RCC 7860 (cell line): ENCODE measurements at regions not wholly inside any gene's neighbourhood (a gene's known extent, or its start where the extent isn't known, plus 50 kb on each side); places are given as distances from the start of the nearest gene placed in this dataset.

Experiments used
- DNase-seq: peaks from one replicate; pipeline ENCODE4 v3.0.0-alpha.2; 2015; ENCODE audit warnings: low spot score
- FAIRE-seq: peaks from 2 replicates; lab custom pipeline; 2012; peaks lifted over from hg19 to GRCh38; lab: Jason Lieb, UNC

DNA sequence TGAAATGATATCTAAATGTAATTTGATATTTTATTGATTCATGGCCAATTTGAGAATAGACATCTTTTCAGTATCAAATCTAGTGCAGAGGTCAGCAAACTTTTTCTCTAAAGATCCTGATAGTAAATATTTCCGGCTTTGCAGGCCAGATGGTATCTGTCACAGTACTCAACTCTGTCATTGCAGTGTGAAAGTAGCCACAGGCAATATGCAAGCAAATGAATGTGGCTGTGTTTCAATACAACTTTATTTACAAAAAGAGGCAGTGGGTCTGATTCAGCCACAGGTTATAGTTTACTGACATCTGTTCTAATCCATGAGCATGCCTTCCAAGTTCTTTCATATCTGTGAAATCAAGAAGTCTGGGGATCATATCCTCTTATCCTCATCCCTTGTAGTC, 221.2 kb downstream of the PRDM2 start:
- DNase-seq (no peak), FAIRE-seq (no peak)

DNA sequence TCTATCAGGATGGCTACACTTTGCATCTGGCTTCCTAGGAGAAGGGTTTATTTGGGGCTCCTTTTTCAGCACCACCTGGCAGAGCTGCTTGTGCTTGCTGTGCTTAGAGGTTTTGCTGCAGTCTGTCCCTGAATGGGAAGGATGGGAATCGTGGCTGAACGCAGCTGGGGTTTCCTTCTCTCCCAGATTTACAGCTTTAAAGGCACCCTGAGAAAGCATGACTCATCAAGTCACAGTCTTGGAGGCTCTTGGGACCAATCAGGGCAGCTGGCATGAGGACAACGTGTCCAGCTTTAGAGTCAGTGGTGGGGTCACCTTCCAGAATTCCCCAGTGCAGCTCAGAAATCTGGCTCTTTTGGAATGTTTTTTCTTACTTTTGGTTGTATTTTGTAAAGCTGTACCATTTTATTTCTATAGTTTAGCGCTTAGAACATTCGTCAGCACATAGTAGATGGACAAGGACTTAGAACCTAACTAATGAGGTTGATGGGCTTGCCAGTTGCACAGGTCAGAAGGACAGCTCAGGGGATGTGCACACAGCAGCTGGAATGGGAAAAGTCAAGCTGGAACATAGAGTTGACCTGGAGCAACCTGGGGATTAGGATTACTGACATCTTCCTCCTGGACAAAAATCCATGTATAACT, 222.6 kb downstream of the PRDM2 start:
- no peak for FAIRE-seq
- DNase-seq, result no peak

DNA sequence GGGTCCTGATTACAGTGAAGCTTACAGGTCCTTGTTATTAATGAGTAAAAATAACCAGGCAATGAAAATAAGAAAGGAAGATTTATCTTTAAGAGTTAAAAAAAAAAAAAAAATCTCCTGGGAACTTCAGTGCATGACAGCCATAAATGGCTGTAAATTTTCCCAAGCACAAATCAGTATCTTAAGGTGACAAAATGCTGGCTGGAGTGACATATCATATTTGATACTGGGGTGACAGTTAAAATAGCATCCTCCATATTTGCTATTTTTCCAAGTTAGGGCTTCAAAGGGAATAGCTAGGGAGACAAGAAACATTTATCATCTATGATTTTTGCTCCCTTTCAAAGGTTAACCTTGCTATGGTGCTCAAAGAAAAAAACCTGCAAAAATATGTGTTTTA, 226.6 kb downstream of the PRDM2 start:
- DNase-seq (no peak), FAIRE-seq (no peak)

DNA sequence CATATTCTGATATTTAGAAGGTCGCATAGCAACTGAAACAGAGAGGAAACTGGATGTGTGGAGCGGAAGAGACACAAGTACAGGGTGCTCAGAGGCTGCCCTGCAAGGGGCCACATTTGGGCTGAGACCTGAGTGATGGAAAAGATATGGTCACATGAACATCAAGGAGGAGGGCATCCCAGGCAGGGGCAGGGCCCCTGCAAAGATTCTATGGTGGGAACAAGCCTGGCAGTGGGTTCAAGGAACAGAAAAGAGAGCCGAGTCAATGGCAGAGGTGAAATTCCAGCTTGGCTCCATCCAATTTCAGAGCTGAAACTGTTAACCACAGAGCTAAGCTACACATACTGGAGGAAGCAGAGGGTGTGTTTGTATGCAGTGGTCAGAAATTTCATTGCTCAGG, 227.7 kb downstream of the PRDM2 start:
- no peak for DNase-seq
- FAIRE-seq, result no peak

DNA sequence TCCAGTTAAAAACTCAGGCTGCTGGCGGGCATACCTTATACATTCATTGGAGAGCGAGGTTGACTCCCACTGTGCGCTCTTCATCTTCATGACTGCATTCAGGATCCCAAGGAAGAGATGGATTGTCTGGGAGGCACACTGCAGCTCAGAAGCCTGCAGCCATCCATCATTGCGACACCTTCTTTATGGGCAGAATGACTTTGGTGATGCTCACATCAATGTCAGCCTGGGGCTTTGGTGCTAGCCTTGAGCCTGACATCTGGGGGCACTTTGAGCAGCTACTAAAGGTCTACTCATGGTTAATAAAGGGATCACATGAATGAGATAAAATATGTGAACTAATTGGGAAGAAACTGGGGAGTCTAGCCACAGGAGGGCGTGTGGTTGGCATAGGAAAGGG, 229.3 kb downstream of the PRDM2 start:
- DNase-seq, result no peak

DNA sequence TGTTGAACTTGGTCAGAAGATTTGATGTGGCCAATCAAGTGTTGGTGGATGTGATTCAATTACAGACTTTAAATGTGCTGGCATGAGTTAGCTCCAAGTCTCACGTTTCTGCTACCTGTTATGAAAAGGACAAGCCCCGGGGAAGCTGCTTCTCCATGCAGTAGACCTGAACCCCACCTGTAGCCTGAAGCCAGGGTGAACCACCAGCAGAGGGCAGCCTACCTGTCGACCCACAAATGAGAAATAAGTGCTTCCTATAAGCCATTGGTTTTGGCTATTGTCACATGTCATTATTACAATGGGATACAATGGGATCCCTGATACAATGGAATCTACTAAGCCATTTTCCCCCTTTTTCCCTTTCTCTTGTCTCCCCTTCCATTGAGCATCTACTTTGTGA, 230.2 kb downstream of the PRDM2 start:
- FAIRE-seq (no peak), DNase-seq (no peak)

More for the DNA sequence above, 229.3 kb downstream of the PRDM2 start:
- no peak for FAIRE-seq

DNA sequence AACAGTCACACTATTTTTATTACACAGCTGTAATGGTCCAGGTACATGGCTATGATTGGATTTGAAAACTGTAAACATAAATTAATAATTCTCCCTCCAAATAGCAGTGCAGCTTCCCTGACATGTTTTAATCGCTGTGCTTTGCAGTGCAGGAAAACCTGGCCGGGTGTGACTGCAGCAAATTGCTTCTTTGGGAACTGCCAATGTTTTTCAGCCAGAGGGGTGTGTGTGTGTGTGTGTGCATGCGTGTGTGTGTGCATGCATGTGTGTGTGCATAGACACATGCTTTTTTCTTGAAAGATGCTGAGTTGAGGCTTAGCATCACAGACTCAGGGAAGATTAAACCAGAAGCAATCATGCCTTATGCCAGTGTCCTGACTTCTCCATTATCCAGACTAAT, 231.2 kb downstream of the PRDM2 start:
- DNase-seq, result no peak
- no peak for FAIRE-seq

DNA sequence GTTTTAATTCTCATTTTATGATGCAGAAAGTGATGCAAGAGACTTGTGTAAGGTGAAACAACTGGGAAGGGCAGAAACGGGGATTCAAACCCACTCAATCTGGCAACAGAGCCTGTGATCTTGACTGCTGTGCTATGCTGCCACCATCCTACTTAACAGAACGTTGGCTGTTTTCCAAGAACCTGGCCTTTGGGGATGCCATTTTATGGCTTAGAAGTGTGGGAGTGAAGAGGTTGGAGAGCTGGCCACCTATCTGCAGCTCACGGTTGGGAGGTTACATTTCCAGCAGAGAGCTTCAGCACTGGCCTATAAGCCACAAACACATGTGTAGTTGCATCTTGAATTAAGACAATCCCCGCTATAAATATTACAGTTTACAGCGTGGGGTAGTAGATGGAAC, 235.3 kb downstream of the PRDM2 start:
- DNase-seq, result no peak
- no peak for FAIRE-seq

DNA sequence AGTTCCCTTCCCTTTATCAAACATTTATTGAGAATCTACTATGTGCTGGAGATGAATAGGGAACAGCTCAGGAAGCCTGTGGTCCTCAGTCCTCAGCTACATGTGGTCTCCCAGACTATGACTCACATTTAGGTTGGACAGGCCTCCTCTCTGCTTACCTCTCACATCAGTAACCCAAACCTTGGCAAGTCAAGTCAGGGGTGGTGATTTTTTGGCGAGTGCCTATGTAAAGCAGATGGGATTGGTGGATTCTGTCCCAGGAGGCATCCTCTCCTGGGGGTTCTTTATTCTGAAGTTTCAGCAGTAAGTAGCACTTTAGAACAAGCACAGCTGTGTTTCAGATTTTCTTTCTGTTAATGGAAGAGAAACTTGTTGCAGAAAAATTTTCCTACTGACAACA, 241.3 kb downstream of the PRDM2 start:
- no peak for FAIRE-seq
- no peak for DNase-seq

DNA sequence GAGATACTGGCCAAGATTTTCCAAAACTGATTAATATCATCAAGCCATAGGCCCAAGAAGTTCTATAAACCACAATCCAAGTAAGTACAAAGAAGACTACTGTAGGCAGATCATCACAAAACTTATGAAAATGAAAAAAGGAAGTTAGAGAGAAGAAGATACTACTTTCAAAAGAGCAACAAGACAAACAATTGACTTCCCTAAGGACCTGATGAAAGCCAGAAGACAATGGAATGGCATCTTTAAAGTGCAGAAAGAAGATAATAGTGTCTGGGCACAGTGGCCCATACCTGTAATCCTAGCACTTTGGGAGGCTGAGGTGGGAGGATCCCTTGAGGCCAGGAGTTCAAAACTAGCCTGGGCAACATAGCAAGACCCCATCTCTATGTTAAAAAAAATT, 243.1 kb downstream of the PRDM2 start:
- no peak for FAIRE-seq
- no peak for DNase-seq

DNA sequence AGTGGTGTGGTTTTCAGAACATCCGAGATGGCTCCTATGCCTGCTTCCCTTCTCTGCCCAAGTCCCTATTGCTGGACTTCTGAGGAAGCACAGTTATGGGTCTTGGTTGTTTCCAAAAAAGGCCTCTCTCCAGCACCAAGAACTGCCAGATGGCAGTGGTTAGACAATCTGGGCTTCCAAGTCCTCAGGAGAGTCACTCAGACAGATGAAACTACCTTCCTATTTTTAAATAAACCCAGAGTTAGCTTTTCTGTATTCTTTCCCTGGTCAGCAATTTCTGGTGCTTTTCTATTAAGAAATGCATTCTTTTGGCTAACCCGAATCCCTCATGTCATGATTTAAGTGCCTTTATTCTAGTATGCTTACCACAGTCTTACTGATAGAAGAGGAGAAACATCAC, 245.9 kb downstream of the PRDM2 start:
- no peak for DNase-seq
- FAIRE-seq, result no peak

DNA sequence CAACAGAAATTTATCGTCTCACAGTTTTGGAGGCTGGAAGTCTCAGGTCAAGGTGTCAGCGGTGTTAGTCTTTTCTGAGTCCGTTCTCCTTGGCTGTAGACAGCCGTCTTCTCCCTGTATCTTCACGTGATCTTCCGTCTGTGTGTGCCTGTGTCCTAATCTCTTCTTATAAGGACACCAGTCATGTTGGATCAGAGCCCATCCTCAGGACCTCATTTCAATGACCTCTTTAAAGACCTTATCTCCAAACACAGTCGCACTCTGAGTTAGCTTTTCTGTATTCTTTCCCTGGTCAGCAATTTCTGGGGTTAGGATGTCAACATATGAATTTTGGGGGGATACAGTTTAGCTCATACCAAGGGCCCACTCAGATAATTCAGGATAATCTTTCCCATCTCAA, 247.7 kb downstream of the PRDM2 start:
- FAIRE-seq (no peak), DNase-seq (no peak)

DNA sequence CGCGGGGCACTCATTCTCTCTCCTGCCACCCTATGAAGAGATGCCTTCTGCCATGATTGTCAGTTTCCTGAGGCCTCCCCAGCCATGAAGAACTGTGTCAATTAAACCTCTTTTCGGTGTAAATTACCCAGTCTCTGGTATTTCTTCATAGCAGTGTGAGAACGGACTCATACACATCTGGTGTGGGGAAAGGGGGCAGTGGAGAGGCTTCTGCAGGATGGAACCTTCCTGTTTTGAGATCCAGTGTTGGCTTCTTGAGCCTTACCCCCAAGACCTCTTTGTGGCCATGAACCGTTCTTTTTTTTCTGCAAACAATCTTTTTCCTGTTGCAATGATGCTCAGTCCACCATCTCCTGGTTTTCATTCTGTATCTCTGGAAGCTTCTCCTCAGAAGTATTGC, 248.4 kb downstream of the PRDM2 start:
- FAIRE-seq, result no peak
- no peak for DNase-seq

DNA sequence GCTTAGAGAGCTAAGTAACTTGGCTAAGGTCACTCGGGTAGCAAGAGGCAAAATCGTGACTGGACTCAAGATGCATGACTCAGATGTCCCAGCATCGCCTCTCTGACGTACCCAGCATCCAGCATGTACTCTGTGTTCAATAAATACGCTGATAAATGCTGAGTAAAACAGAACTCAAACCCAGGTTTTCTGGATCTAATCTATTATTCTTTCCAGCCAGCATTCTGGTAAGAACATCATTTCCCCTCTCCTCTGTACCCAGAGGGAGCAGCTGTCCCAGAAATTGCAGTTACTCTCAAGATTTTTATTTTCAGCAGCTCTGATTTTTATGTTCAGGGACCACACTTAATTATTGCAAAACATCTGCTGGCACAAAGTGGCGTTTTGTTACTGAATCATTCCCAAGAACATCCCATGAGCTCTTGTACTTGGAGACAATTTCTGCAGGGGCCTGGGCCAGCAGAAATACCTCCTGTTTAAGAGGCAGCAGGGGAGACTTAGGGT, 249.0 kb downstream of the PRDM2 start:
- DNase-seq (no peak), FAIRE-seq (no peak)

DNA sequence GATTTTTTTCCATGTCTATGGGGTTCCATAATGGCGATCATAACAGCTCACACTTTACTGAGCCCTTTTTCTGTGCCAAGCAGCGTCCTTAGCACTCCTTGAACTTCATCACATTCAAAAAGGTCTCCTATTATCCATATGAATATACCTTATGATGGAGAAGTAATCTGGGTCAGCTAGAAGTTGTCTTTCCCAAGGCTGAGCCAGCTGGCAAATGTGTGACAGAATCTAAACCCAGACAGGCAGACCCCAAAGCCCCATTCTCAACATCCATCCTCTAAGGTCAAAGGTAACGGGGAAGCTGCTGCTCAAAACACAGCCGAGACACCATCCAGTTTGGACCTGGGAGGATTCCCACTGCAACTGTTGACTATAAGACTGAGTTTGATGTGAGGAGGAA, 249.6 kb downstream of the PRDM2 start:
- FAIRE-seq, result no peak

DNA sequence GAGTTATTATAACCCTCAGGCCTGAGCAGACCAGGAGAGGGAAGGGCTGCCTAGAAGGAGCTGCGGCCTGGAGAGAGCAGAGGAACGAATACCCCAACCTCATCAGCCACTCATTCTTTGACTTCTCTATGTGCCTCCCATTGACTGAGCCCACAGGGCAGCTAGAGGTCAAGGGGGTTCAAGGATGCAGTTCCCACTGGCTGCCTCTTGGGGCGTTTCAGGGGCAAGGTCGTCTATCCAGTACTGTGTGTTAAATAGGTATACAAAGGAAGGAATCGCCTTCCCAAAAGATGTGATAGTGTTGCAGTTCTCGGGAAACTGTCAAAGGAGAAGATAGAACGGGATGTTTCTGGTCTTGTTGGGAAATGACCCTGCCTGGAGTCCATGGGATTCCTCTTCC, 250.6 kb downstream of the PRDM2 start:
- DNase-seq (no peak), FAIRE-seq (no peak)

More for the DNA sequence above, 249.6 kb downstream of the PRDM2 start:
- DNase-seq, result no peak

DNA sequence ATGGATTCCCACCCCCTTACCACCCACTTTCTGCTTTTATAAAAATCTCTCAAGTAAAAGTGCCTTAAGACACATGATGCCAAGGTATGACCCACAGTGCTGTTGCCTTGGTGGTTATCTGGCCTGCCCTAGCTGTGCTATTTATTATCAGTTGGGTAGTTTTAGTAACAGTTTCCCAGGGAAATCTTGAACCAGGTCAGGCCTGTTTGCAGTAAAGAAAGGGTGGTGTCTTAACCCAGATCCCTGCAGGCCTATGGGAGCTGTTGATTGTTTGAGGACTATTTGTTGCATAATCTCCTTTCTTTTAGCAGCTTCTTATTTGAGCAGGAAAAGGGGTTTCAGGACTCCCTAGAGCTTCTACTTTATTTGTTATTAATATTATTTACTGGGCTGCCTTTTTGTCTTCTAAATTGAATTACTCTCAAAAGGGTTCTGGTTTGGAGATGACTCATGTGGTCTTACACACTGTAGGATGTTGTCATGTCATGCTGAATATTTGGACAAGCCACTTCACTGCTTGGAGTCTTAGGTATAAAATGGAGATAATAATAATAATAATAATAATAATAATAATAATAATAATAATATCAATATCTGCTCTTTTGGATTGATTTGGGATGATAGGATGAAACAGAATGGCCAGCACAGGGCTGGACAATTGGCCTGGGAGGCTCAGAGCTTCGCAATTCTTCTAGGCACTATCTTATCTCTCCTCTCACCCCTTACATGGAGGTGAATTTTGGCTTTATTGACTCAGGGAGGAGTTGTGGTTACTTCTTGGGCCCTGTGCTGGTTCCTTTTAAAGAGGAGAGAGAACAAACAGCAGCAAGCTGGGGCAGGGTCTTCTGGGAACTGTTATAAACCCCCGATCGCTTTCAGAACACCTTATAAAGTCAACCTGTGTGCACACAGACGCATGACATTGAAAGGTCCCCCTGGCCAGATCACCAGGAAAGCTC, 252.1 kb downstream of the PRDM2 start:
- FAIRE-seq (no peak), DNase-seq (no peak)

DNA sequence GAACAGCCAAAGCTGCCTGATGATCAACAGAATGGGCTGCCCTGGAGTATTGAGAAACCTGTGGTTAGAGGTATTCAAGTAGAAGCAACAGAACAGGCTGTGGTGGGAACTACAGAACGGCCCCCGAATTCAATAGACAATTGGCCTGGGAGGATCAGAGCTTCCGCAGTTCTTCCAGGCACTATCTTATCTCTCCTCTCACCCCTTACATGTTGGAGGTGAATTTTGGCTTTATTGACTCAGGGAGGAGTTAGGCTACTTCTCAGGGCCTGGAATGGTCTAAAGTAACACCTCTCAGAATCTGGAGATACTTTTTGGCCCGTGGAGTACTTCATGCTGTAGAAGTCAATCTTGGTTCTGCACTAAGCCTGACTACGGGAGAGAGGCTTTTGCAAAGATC, 253.0 kb downstream of the PRDM2 start:
- DNase-seq (no peak), FAIRE-seq (no peak)

DNA sequence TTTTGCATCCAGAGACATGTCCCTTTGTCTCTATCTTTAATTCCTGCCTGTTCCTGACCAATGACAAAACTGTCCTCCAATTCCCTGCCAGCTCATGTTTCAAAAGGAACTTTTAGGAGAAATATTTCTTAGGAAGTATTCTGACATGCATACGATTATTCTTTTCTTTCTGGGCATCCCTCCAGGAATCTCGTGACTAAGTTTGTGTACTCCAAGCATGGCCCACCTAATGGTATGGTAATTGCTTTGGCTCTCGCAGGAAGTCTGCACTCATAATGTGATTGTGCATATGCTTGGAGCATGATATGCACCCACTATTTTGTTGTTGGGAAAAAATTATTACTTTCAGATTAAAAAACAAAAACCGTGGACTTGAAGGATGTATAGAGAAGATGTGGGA, 256.4 kb downstream of the PRDM2 start:
- FAIRE-seq (no peak), DNase-seq (no peak)

DNA sequence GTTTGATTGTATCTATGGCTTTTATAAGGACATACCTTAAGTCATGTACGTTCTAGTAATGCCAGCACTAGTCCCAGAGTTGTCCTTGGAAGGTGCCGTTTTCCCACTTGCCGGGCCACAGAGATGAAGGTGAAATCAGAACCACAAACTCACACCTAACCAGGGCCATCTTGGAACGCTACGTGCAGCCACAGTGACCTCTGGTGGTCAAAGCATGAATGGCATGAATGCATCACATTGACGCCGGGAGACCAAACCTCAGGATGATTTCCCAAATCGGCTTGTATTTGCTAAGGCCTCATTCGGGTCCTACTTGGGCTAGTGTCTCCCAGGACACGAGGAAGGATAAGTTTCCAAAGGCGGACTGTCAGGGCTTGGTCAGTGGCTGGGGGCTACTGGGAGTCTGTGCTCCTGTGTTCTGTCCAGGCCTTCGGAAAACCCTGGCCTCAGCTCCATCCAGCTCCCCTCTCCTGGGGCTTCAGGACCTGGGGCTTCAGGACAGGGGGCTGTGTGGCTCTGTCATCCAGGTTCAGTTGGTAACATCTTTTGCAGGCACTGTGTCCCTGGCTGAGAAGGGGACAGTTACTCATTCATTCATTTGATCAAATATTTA, 260.5 kb downstream of the PRDM2 start:
- FAIRE-seq (no peak), DNase-seq (peak; percentile 13)

DNA sequence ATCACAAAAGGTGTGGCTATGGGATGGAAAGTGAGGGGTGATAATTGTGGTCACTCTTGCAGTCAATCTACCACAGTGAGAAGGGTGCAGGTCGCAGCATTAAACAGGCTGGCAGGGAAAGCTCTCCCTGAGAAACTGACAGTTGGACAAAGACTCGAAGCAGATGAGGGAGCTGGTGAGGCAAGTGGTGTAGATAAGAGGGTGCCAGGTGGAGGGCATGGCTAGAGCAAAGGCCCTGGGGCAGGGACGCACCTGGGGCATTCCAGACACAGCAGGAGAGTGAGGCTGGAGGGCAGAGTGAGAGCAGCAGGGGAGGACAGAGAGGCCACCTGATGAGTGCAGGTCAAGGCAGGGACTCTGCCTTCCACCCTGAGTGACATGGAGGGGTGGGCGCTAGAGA, 264.8 kb downstream of the PRDM2 start:
- FAIRE-seq (no peak), DNase-seq (no peak)
